HEK293 (cell line): ENCODE measurements at regions not wholly inside any gene's neighbourhood (a gene's known extent, or its start where the extent isn't known, plus 50 kb on each side); places are given as distances from the start of the nearest gene placed in this dataset.

Source experiments
- CTCF ChIA-PET: fragments of 350-600 bp; formaldehyde crosslinking; extraction: SDS; loops from one replicate; lab custom pipeline; 2021; ENCODE audit warnings: antibody characterized with exemption; lab: Yijun Ruan, JAX
- POLR2A ChIA-PET: fragments of 300-600 bp; formaldehyde crosslinking; extraction: SDS; loops from one replicate; lab custom pipeline; 2020; ENCODE audit warnings: antibody characterized with exemption, inconsistent platforms; lab: Yijun Ruan, JAX
- H3K27ac ChIP-seq: fragments of 200-500 bp; sonication (Bioruptor generic); 2 replicates; pipeline ENCODE4 v1.5.1; 2014; ENCODE audit warnings: low read depth, low read length, control low read depth, inconsistent platforms; ENCODE audit errors: extremely low read depth
- H3K36me3 ChIP-seq, 2 experiments: fragments of 200-500 bp in 1 of 2; sonication (Bioruptor generic) in 1 of 2; 1 replicate in 1 of 2; 2 replicates in 1 of 2; pipeline ENCODE4 v1.5.1; 2014 to 2017; ENCODE audit warnings: inconsistent platforms in 2 of 2, low read length in 2 of 2; ENCODE audit not compliant: control insufficient read depth in 2 of 2, insufficient read depth in 1 of 2
- H3K4me1 ChIP-seq: fragments of 200-500 bp; sonication (Bioruptor generic); 2 replicates; pipeline ENCODE4 v1.5.1; 2014; ENCODE audit warnings: mild to moderate bottlenecking, low read length, inconsistent platforms; ENCODE audit not compliant: control insufficient read depth, insufficient read depth
- H3K4me3 ChIP-seq: 2 replicates; pipeline ENCODE4 v1.5.1; 2011; ENCODE audit warnings: low read depth, mild to moderate bottlenecking, control low read depth, low read length, moderate library complexity
- H3K9me3 ChIP-seq: fragments of 200-500 bp; sonication (Bioruptor generic); 2 replicates; pipeline ENCODE4 v1.5.1; 2014; ENCODE audit warnings: low read depth, low read length, inconsistent platforms; ENCODE audit not compliant: control insufficient read depth, insufficient read depth
- EGR2 ChIP-seq: fragments of 450-650 bp; formaldehyde crosslinking; IDR thresholded peaks from 2 replicates; pipeline ENCODE4 v1.5.1; 2016; ENCODE audit warnings: low read depth, missing biosample characterization, missing genetic modification characterization
- GLIS1 ChIP-seq: fragments of 450-650 bp; formaldehyde crosslinking; IDR thresholded peaks from 2 replicates; pipeline ENCODE4 v1.5.1; 2016; ENCODE audit warnings: missing biosample characterization, missing genetic modification characterization
- MZF1 ChIP-seq: fragments of 450-650 bp; formaldehyde crosslinking; IDR thresholded peaks from 2 replicates; pipeline ENCODE4 v1.5.1; 2017; ENCODE audit warnings: missing biosample characterization, missing genetic modification characterization, borderline replicate concordance
- ZNF112 ChIP-seq: fragments of 450-650 bp; formaldehyde crosslinking; IDR thresholded peaks from 2 replicates; pipeline ENCODE4 v1.5.0; 2017; ENCODE audit warnings: missing biosample characterization, missing genetic modification characterization
- ZNF140 ChIP-seq: fragments of 450-650 bp; formaldehyde crosslinking; IDR thresholded peaks from 2 replicates; pipeline ENCODE4 v1.5.1; 2016; ENCODE audit warnings: missing biosample characterization, missing genetic modification characterization
- ZNF175 ChIP-seq: fragments of 450-650 bp; formaldehyde crosslinking; IDR thresholded peaks from 2 replicates; pipeline ENCODE4 v1.5.1; 2016; ENCODE audit warnings: missing biosample characterization, missing genetic modification characterization
- ZNF2 ChIP-seq: fragments of 450-650 bp; formaldehyde crosslinking; IDR thresholded peaks from 2 replicates; pipeline ENCODE4 v1.5.1; 2016; ENCODE audit warnings: missing biosample characterization, missing genetic modification characterization
- ZNF341 ChIP-seq: fragments of 450-650 bp; formaldehyde crosslinking; IDR thresholded peaks from 2 replicates; pipeline ENCODE4; 2016; ENCODE audit warnings: low read depth, missing biosample characterization, missing genetic modification characterization
- ZNF366 ChIP-seq: fragments of 450-650 bp; formaldehyde crosslinking; conservative IDR thresholded peaks from 2 replicates; pipeline ENCODE4 v1.5.1; 2016; ENCODE audit warnings: missing biosample characterization, missing genetic modification characterization
- ZNF510 ChIP-seq: fragments of 450-650 bp; formaldehyde crosslinking; IDR thresholded peaks from 2 replicates; pipeline ENCODE4 v1.5.1; 2018; ENCODE audit warnings: mild to moderate bottlenecking, missing genetic modification characterization, missing biosample characterization; ENCODE audit not compliant: insufficient replicate concordance
- ZNF521 ChIP-seq: fragments of 450-650 bp; formaldehyde crosslinking; IDR thresholded peaks from 2 replicates; pipeline ENCODE4 v1.5.1; 2017; ENCODE audit warnings: missing biosample characterization, mild to moderate bottlenecking, missing genetic modification characterization
- ZNF558 ChIP-seq: fragments of 450-650 bp; formaldehyde crosslinking; IDR thresholded peaks from 2 replicates; pipeline ENCODE4 v1.5.1; 2016; ENCODE audit warnings: missing biosample characterization, missing genetic modification characterization
- ZNF585B ChIP-seq: fragments of 450-650 bp; formaldehyde crosslinking; IDR thresholded peaks from 2 replicates; pipeline ENCODE4 v1.5.1; 2016; ENCODE audit warnings: missing biosample characterization, missing genetic modification characterization
- ZNF624 ChIP-seq: fragments of 450-650 bp; formaldehyde crosslinking; IDR thresholded peaks from 2 replicates; pipeline ENCODE4 v1.5.1; 2017; ENCODE audit warnings: missing biosample characterization, missing genetic modification characterization
- ZNF626 ChIP-seq: fragments of 450-650 bp; sonication (Bioruptor Pico); formaldehyde crosslinking; IDR thresholded peaks from 2 replicates; pipeline ENCODE4 v1.5.1; 2018; ENCODE audit warnings: missing biosample characterization, missing genetic modification characterization, inconsistent platforms
- ZNF670 ChIP-seq: fragments of 450-650 bp; formaldehyde crosslinking; IDR thresholded peaks from 2 replicates; pipeline ENCODE4 v1.5.1; 2016; ENCODE audit warnings: missing biosample characterization, missing genetic modification characterization, low read depth
- ZNF677 ChIP-seq: fragments of 450-650 bp; IDR thresholded peaks from 2 replicates; pipeline ENCODE4 v1.5.0; 2018; ENCODE audit warnings: missing biosample characterization, mild to moderate bottlenecking, missing genetic modification characterization, moderate library complexity
- TF ChIP-seq, protein P1 (sequence below): fragments of 450-650 bp; IDR thresholded peaks from 2 replicates; pipeline ENCODE4 v1.5.1; 2018; ENCODE audit warnings: missing biosample characterization, missing genetic modification characterization
- TF ChIP-seq, protein P2 (sequence below): fragments of 450-650 bp; formaldehyde crosslinking; IDR thresholded peaks from 2 replicates; pipeline ENCODE4 v1.5.1; 2016; ENCODE audit warnings: missing biosample characterization, missing genetic modification characterization
- TF ChIP-seq, protein P3 (sequence below): fragments of 450-650 bp; formaldehyde crosslinking; IDR thresholded peaks from 2 replicates; pipeline ENCODE4 v1.5.1; 2017; ENCODE audit warnings: missing biosample characterization, missing genetic modification characterization
- TF ChIP-seq, protein P4 (sequence below): fragments of 450-650 bp; formaldehyde crosslinking; IDR thresholded peaks from 2 replicates; pipeline ENCODE4 v1.5.1; 2016; ENCODE audit warnings: missing biosample characterization, missing genetic modification characterization

DNA sequence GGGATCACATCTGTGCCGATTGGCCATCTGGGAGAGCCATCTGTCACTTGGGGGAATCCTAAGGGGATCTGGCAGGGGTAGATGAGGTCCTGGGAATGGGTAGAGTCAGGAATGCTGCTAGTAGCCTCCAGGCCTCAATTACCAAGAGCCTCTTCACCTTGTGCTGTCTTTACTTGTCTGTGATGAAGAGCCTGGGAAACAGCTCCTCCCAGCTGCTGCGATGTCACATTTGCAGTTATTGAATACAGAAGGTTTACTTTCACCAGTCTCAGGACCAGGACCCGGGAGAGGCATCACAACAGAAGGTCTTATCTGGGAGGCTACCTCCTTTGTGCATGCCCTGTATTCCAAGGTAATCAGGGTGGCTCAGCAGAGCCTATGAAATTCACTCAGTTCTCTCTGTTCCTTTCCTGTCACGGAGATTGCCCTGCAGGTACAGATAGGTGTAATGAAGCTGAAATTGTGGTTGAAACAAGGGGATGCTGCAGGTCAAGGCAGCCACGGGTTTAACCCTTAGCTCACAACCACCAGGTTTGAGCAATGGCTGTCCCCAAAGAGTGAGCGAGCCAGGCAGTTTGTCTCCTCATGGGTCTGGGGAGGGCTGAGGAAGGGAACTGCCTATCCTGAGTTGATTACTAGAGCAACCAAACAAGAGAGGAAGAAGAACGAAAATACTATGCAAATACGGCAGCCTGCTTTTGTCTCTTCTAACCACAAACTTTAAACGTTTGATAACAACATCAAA, 298.9 kb upstream of the RORA start:
- no peak for TF ChIP-seq ZNF366 (tag by site-specific recombination)
- TF ChIP-seq ZNF140 (tag by site-specific recombination), result no peak
- TF ChIP-seq ZNF677, result no peak
- no peak for TF ChIP-seq GLIS1 (tag by site-specific recombination)
- no peak for TF ChIP-seq ZNF624
- TF ChIP-seq ZNF2 (tag by site-specific recombination), result no peak
- TF ChIP-seq ZNF558 (tag by site-specific recombination), result no peak
- no peak for TF ChIP-seq MZF1
- TF ChIP-seq EGR2, result no peak
- no peak for TF ChIP-seq ZNF175 (tag by site-specific recombination)
- no peak for TF ChIP-seq ZNF510 (tag by site-specific recombination)
- no peak for TF ChIP-seq ZNF341 (tag by site-specific recombination)
- TF ChIP-seq ZNF112, result no peak
- TF ChIP-seq, protein P1, sequence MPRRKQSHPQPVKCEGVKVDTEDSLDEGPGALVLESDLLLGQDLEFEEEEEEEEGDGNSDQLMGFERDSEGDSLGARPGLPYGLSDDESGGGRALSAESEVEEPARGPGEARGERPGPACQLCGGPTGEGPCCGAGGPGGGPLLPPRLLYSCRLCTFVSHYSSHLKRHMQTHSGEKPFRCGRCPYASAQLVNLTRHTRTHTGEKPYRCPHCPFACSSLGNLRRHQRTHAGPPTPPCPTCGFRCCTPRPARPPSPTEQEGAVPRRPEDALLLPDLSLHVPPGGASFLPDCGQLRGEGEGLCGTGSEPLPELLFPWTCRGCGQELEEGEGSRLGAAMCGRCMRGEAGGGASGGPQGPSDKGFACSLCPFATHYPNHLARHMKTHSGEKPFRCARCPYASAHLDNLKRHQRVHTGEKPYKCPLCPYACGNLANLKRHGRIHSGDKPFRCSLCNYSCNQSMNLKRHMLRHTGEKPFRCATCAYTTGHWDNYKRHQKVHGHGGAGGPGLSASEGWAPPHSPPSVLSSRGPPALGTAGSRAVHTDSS, result no peak
- TF ChIP-seq, protein P2, sequence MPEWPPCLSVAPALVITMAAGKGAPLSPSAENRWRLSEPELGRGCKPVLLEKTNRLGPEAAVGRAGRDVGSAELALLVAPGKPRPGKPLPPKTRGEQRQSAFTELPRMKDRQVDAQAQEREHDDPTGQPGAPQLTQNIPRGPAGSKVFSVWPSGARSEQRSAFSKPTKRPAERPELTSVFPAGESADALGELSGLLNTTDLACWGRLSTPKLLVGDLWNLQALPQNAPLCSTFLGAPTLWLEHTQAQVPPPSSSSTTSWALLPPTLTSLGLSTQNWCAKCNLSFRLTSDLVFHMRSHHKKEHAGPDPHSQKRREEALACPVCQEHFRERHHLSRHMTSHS (tag by site-specific recombination), result no peak
- H3K36me3 ChIP-seq, result no peaks in the 10 kb centered on the region
- no peak overlapping the region for H3K4me3 ChIP-seq
- ChIA-PET POLR2A (no interaction called here), CTCF (interaction anchor here (1.0 kb wide), 1 partner anchor 93 kb away, joined by 3 read pairs; no protein-coding TSS in a partner anchor)
- no peaks in the 10 kb centered on the region for H3K4me1 ChIP-seq
- H3K27ac ChIP-seq, result no peak overlapping the region
- no peaks in the 10 kb centered on the region for H3K9me3 ChIP-seq

DNA sequence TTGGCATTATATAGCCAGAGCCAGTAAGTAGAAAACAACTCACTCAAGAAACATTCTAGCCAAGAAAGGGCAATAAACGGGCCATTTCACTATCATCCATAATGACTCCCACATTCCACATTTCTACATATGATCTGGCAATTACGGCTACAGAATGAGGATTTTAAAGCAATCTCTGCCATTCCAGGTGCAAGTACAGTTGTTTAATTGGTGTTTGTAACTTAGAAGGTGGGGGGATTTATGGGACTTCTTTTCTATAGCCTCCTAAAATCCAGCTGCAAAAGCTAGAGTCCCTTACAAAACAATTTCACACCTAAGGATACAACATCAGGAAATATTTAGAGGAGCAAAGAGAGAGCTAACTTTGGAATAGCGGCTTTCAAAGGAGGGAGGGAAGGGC, 295.4 kb upstream of the RORA start:
- ChIA-PET POLR2A (no interaction called here), CTCF (no interaction called here)
- H3K4me3 ChIP-seq, result no peak overlapping the region
- TF ChIP-seq ZNF626 (tag by site-specific recombination) (no peak), ZNF585B (tag by site-specific recombination) (no peak), ZNF521 (tag by site-specific recombination) (no peak), ZNF670 (tag by site-specific recombination) (no peak)
- TF ChIP-seq, protein P3, sequence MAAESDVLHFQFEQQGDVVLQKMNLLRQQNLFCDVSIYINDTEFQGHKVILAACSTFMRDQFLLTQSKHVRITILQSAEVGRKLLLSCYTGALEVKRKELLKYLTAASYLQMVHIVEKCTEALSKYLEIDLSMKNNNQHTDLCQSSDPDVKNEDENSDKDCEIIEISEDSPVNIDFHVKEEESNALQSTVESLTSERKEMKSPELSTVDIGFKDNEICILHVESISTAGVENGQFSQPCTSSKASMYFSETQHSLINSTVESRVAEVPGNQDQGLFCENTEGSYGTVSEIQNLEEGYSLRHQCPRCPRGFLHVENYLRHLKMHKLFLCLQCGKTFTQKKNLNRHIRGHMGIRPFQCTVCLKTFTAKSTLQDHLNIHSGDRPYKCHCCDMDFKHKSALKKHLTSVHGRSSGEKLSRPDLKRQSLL, result no peak
- H3K9me3 ChIP-seq, result no peaks in the 10 kb centered on the region
- no peak overlapping the region for H3K27ac ChIP-seq
- H3K4me1 ChIP-seq, result no peaks in the 10 kb centered on the region
- H3K36me3 ChIP-seq, result no peaks in the 10 kb centered on the region

DNA sequence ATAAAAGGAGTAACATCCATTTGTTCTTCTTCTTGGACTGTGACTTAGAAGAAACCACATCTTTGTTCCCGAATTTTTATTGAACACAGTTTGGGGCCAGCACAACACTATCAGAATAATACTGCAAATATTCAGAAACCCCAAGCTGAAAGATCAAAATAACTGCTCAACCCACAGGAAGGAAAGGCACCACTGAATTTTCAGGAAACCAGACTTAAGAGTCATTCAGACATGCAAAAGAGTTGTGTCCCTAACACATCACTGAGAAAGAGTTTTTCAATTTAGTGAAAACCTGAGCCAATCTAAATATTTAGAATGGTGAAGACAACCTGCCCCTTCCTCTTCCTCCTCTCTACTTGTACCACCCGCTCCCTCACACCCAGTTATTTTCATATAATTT, 295.0 kb upstream of the RORA start:
- Histone ChIP-seq H3K4me3 (no peak overlapping the region), H3K36me3 (no peaks in the 10 kb centered on the region), H3K27ac (no peak overlapping the region), H3K9me3 (no peaks in the 10 kb centered on the region), H3K4me1 (no peaks in the 10 kb centered on the region)
- TF ChIP-seq, protein P4, sequence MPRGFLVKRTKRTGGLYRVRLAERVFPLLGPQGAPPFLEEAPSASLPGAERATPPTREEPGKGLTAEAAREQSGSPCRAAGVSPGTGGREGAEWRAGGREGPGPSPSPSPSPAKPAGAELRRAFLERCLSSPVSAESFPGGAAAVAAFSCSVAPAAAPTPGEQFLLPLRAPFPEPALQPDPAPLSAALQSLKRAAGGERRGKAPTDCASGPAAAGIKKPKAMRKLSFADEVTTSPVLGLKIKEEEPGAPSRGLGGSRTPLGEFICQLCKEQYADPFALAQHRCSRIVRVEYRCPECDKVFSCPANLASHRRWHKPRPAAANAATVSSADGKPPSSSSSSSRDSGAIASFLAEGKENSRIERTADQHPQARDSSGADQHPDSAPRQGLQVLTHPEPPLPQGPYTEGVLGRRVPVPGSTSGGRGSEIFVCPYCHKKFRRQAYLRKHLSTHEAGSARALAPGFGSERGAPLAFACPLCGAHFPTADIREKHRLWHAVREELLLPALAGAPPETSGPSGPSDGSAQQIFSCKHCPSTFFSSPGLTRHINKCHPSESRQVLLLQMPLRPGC, result no peak
- ChIA-PET POLR2A (no interaction called here), CTCF (no interaction called here)
